G401 (cell line): ENCODE measurements at regions not wholly inside any gene's neighbourhood (a gene's known extent, or its start where the extent isn't known, plus 50 kb on each side); places are given as distances from the start of the nearest gene placed in this dataset.
"Not testable (repeated sequence)": the region's sequence is repeated elsewhere in the genome, so short reads cannot be mapped to it uniquely, and the experiment has no call there.

Experiments
- DNase-seq: peaks from one replicate; pipeline ENCODE4 v3.0.0-alpha.2; 2015; ENCODE audit warnings: low spot score
- in situ Hi-C: cut with HindIII; loops from 2 replicates; pipeline ENCODE4 v1.10.0; 2016; ENCODE audit warnings: low sequenced_read_pairs, mixed read lengths

DNA sequence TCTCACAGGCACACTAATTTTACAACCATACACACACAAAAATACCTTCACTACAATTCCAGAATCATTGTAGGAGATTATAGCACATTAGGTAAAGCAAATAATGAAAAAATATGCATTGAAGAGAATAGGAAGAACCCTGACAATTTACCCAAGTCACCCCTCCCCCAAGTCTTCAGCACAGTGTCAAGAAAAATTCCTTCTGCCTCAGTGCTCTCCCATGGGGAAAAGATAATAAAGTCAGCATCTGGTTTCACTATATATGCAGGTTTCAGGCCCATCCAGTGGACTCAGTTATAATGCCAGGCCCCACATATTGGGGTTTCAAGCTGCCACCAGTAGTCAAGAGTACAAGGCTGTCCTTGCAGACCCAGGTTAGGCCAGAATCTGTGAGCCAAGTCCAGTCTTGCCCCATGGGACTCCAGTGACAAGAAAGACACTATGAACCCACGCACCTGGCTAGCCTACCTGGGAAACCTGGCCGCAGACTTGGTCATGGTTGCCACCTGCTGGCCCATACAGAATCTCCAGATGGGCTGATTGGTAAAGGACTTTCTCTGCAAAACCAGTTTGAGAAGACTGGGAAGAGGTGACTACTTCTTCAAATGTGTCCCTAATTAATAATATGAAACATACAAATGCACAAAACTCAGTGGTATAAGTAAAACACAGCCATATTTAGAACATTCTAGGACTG, 398.6 kb upstream of the FLRT2 start:
- DNase-seq: no peak
- in situ Hi-C loops: no loop called here

DNA sequence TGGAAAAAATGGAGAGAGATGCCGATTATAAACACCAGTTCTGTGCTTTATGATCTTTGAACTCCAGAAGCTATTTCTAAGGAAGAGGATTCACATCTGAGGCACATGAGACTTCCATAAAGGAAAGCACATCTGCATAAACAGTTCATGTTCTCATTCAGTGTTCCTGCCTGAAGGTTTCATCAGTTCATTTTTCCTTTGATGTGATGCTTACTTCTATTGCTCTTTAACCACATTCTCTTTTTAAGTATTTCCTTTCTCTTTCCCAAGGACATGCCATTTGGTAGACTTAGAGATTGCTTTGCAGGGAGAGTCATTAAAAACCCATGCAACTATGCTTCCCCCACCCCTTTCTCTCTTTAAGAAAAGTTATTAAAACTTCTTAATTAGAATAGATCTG, 387.0 kb upstream of the FLRT2 start:
- DNase-seq: no peak
- in situ Hi-C loops: no loop called here

DNA sequence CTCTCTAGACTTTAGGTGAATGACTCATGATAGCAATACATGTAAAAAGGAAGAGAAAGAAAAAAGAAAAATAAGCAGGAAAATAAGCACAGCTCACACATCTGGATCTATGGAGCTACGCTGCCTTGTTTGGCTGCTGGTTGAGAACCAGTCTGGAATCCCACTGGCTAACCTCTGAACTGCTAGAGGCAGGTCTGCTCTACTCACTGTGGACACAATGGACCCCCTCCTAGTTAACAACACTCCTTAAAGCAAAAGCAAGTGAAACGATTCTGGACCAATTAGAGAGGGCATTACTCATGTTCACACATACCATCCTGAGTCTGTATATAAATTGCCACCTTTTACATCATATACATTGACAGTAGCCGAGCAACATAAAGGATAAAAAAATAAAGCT, 383.2 kb upstream of the FLRT2 start:
- no peak for DNase-seq
- in situ Hi-C loops: no loop called here

DNA sequence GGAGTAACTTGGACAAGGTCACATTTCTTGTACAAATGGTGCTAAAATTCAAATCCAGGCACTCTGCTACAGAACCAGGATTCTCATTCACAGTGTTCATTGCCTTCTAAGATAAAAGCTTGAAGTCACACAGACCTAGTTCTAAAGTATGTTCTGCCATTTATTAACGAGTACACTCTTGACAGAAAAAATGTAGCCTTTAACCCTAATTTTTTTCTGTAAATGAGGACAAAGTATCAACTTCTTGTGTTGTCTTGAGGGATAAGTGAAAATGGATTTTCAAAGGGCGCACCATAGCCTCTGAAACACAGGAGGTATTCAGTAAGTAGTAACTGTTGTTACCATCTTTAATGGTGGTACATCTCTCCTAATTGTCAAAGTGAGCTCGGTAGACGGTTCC, 379.8 kb upstream of the FLRT2 start:
- in situ Hi-C loops: no loop called here
- no peak for DNase-seq

DNA sequence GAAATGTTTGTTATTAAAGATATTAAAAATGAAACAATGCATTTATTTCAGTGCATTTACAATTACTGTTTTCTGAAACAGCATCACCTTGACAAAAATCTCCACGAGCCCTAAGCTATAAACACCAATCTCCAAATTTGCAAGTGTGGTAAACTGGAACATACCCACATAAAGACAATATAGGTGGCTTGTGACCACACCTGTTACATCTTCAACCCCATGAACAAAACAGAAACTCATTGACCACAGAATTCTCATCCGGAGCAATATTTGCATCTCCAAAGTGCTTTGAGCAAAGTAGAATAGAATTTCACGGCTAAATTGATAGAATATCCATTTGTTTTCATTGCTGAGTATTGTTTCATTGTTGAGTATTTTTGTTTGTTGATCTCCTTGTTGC, 375.2 kb upstream of the FLRT2 start:
- in situ Hi-C loops: no loop called here
- no peak for DNase-seq

DNA sequence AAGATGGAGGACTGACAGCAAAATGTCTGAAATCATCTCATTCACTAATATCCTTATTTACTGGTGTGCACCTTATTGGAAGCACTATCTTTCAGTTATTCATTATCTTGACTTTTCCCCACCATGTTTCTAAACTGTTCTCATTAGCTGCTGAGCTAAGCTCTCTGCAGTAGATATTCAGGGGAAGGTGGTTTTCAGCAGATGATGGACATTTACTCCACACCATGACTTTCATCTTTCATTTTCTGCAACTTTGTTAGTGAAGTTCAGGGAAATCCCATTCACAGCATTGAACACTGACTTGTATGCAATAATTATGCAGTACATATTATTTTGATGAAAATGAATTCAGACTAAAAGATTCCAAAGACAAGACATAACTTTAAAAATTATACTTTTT, 373.6 kb upstream of the FLRT2 start:
- DNase-seq: no peak
- in situ Hi-C loops: no loop called here

DNA sequence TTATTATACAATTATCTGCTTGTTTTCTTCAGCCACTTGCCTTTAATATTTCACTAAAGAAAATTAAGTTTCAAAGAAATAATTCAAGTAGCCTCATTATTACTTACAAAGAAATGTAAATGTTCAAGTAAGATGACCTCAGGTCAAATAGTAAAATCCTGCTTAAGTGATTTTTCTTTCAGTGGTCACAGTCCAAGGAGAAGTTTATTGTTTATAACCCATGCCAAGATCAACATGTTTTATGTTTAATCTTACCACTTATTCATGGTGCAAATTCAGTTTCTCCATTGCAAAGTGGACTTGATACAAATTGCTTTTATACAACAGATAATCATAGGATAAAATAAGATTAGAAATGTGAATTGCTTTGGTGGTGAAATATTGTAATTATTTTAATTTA, 370.2 kb upstream of the FLRT2 start:
- DNase-seq: no peak
- in situ Hi-C loops: no loop called here

DNA sequence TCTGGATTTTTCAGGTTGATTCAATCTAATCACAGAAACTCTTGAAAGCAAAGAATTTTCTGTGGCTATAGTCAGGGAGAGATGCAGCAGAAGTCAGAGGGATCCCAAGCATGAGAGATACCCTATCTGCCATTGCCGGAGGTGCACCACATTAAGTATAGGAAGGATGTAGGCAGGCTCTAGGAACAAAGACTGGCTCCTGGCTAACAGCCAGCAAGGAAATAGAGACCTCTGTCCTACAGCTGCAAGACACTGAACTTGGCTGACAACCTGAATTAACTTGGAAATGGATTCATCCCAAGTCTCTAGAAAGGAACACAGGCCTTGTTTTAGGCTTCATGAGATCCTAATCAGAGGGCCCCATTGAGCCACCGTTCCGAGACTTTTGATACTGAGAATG, 364.9 kb upstream of the FLRT2 start:
- peak; percentile 1 for DNase-seq
- in situ Hi-C loops: no loop called here

DNA sequence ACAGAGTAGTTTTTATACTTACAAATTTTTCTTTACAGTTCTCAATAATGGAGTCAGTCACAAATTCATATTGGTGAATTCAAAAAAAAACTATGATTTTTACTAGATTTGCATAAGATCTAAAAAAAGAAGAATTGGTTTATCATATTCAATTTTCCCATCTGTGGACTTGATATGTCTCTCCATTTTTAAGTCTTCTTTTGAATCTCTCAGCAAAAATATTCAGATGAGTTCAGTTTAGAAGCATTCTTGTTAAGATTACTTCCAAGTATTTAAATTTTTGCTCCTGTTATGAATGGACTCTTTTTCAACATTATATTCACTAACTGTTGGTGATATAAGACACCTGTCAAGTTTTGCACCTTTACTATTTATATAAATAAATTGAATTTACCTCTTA, 360.6 kb upstream of the FLRT2 start:
- in situ Hi-C loops: no loop called here
- no peak for DNase-seq

DNA sequence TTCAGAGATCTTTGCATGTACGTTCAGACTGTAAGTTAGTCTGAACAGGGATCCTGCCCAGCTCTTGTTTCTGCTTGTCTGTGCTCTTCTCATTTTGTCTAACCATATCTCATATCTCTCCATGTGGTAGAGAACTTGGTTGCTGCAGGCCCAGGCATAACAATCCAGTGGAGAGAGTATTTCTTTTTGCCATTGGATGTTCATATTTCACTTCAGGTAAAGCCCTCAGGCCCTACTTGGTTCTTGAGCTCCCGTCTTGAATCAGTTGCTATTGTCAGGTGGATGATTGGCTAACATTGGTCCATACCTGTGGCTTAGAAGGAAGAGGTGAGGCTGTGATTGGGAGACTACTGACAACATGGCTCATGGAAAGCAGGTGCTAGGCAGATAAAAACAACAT, 357.7 kb upstream of the FLRT2 start:
- DNase-seq: no peak
- in situ Hi-C loops: no loop called here

DNA sequence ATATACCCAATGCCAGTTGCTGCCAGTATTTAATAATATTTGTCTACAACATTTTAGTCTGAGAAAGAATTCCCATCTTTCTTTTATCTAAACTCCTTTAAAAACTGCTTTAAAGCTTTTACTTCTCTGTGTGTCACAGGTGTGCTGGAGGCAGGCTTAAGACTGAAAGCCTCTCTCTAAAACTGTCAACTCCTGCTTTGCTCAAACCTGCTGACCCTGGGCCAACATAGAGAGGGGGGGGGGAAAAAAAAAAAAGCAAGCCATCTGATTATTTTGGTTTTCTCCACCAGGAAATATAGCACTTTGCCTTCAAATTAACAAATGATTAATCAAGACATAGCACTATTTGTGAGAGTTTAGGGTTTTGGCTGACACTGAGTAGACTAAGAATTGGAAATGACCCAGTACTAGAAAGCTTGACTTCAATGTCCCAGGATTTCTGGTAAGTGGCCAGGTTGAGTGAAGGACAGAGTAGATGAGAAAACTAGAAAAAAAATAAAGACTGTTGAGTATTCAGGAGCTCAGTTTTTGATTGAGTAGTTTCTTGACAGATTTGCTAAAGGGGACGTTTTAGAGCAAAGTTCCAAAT, 357.0 kb upstream of the FLRT2 start:
- in situ Hi-C loops: no loop called here
- no peak for DNase-seq

DNA sequence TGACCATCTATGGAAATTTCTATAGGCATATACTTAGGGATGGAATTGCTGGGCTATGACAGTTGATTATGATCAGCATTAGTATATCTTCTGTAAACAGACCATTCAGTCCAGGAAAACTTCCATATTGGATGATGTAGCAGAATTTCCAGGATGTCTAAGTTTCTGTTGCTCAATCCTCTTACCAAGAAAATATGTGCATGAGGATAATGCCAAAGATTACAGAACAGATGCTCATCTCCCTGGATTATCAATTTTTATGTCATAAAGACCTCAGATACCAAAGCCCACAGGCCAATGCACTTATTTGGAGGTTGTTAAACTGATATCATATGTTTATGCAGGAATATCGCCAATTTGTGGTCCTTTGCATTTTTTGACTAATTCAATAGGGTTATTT, 354.4 kb upstream of the FLRT2 start:
- in situ Hi-C loops: no loop called here
- no peak for DNase-seq

DNA sequence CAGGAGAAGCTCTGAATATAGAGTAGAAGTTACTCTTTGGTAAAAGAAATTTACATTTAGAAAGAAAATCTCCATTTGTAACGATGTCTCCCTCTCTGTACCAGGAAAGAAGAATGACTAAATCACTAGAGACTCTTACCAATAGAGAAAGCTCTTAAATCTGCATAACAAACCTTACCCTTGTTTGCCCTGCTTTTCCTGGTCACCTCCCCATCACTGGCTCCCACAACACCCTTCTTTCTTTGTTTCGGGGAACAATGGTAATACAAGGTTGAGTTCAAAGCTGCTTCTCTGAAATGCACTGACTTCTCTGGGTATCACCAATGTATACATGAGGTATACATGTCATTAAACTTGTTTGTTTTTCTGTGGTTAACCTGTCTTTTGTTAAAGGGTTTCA, 351.1 kb upstream of the FLRT2 start:
- DNase-seq: no peak
- in situ Hi-C loops: no loop called here

DNA sequence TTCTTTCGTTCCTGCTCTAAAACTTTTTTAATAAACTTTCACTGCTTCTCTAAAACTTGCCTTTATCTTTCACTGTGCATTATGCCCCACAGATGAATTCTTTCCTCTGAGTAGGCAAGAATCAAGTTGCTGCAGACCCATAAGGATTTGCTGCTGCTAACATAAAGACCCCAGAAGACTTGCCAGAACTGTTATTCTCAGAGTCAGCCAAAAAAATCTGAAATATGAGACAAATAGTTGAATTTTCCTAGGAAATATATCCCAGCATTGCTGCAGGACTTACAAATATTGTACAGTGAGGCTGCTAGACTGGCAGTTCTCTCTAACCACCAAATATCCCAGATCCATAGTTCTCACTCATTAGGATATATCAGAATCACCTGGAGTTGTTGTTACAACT, 349.1 kb upstream of the FLRT2 start:
- in situ Hi-C loops: no loop called here
- DNase-seq: no peak

DNA sequence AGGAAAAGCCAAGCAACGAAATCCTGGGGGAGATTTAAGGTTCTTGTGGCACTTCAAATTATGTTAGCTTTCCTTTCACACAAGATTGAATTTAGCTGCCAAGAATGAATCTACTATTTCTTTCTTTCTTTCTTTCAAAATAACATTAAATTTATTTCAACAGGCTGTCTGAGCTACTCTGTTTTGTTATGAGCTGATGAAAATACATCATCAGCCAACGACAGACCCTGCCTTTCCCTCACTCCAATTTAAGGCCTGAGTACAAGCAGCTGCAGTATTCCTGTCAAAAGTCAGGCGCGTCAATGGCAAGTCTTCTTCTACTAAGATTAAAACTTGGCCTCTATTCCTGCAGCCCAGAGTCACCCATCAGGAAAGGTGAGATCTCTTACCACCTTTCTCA, 347.7 kb upstream of the FLRT2 start:
- no peak for DNase-seq
- in situ Hi-C loops: no loop called here

DNA sequence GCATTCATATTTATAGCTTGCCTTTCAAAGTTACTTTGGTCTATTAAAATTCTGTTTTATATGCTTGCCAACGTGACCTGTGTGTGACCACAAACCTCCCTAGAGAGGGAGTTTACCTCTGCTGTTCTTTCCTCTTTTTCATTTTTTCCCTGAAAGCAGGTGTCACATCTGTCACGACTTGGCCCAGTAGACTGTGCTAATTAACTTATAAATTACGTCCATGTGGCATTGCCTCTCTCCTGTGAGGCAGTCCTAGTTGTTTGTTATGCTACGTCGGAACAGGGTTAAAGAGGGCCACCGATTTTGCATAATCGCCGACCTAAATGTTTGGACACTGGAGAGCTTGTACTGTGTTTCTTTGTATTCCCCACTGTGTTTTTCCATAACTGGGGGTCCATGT, 343.9 kb upstream of the FLRT2 start:
- no peak for DNase-seq
- in situ Hi-C loops: no loop called here

DNA sequence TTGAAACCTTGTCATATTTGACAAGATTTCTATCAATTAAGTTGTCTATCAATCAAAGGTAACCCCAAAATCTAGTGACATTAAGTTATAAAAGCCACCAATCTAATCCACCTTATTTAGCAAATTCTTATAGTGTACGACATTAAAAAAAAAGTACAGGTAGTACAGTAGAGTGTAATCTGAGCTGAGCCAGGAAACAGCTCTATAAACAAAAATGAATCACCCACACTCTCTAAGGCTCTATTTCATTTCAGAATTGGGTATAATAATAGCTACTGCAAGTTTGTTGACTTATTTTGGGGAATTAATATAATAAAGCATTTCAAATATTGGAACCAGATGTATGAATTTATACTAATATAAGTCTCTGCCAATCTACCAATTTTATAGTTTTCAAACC, 342.4 kb upstream of the FLRT2 start:
- no peak for DNase-seq
- in situ Hi-C loops: no loop called here

DNA sequence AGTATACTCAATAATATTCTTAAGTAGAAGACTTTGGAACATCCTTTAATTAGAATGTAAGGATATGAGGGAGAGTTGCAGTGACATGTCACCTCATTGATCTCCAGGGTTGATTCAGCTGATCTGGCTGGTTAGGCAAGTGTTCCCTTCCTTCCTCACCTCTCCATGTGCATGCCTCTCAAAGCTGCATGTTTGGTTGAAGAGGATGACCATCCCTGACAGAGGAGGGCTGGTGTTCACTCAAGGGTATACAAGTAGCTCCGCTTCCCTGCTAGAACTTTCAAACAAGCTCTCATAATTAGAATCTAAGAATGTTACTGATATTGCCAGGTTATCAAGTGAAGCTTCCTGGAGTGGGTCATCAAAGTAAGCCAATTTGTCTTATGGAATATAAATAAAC, 341.1 kb upstream of the FLRT2 start:
- in situ Hi-C loops: no loop called here
- no peak for DNase-seq

DNA sequence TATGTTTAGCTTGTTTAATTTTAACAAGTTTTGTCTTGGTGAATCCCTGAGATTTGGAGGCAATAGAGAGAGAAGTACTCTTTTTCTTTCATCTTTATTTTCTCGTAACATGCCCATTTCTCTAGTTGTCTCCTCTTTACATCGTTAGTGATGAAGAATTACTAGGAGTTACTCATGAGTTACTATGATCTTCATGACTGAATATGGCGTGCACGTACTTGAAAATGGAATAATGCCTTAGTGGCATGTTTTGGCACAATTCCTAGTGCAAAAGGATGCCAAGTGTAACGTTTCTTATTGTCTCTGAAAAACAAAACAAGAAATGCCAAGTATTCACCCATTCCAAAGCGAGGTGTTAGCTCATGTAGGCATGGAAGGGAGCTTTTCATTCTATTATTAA, 340.7 kb upstream of the FLRT2 start:
- in situ Hi-C loops, DNase-seq: not testable (repeated sequence)

DNA sequence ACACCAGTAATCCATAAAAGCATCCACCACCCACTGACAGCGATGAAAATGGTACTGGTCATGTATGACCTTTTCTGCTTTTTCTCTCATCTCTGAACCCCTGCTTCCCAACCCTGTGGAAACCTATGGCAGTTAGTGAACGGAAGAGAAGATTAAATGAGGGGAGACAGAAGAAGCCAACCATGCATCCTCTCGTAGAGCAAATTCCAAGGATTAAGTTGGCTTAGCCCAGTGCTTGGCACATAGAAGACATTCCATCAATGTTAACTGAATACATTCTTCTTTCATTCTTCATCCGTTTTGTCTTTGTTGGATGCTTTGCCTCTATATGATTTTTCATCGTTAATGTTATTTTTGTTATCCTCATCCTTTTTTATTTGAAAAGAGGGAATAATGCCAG, 339.7 kb upstream of the FLRT2 start:
- DNase-seq: no peak
- in situ Hi-C loops: no loop called here

DNA sequence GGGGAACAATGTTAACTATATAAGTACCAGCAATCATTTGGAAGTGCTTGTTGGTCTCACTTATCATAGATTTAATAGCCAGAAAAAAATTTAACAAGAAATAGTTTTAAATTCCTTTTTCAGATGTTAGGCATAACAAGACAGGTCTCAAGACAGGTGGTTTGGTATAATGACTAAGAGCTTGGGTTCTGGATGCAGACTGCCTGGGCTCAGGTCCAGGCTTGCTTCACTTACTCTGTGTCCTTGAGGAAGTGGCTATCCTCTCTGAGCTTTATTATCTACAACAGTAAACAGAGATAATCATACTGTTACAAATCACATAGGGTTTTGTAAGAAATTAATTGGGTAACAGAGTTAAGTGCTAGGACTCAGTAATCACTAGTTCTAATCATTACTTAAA, 338.0 kb upstream of the FLRT2 start:
- DNase-seq: no peak
- in situ Hi-C loops: no loop called here
